Neuronal stem cell (in vitro differentiated cells): ENCODE measurements at regions not wholly inside any gene's neighbourhood (a gene's known extent, or its start where the extent isn't known, plus 50 kb on each side); places are given as distances from the start of the nearest gene placed in this dataset.

Experiments
- DNase-seq: peaks from one replicate; pipeline ENCODE4 v3.0.0-alpha.2; 2013; ENCODE audit warnings: low spot score
- H2AFZ ChIP-seq: one replicate; pipeline ENCODE4 v1.6.1; 2013; ENCODE audit warnings: mild to moderate bottlenecking, low read length, inconsistent platforms
- H2AK5ac ChIP-seq: 2 replicates; pipeline ENCODE4 v1.6.1; 2013; ENCODE audit warnings: low read depth, mild to moderate bottlenecking, inconsistent platforms, low read length, moderate library complexity, mixed read lengths
- H2BK120ac ChIP-seq: 2 replicates; pipeline ENCODE4 v1.6.1; 2013; ENCODE audit warnings: low read depth, mild to moderate bottlenecking, inconsistent platforms, low read length, moderate library complexity, mixed read lengths
- H2BK12ac ChIP-seq: one replicate; pipeline ENCODE4 v1.6.1; 2013; ENCODE audit warnings: low read length, inconsistent platforms
- H2BK15ac ChIP-seq: 2 replicates; pipeline ENCODE4 v1.6.1; 2013; ENCODE audit warnings: mild to moderate bottlenecking, low read length, inconsistent platforms, mixed read lengths
- H2BK5ac ChIP-seq: one replicate; pipeline ENCODE4 v1.6.1; 2013; ENCODE audit warnings: inconsistent platforms, mild to moderate bottlenecking, low read length, moderate library complexity
- H3K14ac ChIP-seq: one replicate; pipeline ENCODE4 v1.6.1; 2013; ENCODE audit warnings: low read length, inconsistent platforms
- H3K18ac ChIP-seq: 2 replicates; pipeline ENCODE4 v1.6.1; 2013; ENCODE audit warnings: low read length, inconsistent platforms
- H3K23ac ChIP-seq: 2 replicates; pipeline ENCODE4 v1.6.1; 2013; ENCODE audit warnings: low read depth, mild to moderate bottlenecking, mixed read lengths, low read length, inconsistent platforms; ENCODE audit not compliant: poor library complexity
- H3K27ac ChIP-seq: replicated peaks from 3 replicates; pipeline ENCODE4 v1.5.1; 2013; ENCODE audit warnings: low read length, inconsistent platforms
- H3K27me3 ChIP-seq, 3 experiments: 2 replicates each; pipeline ENCODE4 v1.6.1; 2013; ENCODE audit warnings: low read length in 3 of 3, mild to moderate bottlenecking in 2 of 3, inconsistent platforms in 1 of 3, low read depth in 1 of 3, mixed read lengths in 1 of 3, moderate library complexity in 1 of 3; ENCODE audit not compliant: control insufficient read depth in 3 of 3, insufficient read depth in 3 of 3
- H3K36me3 ChIP-seq, 2 donors: replicated peaks in 1 of 2; 2 replicates each; pipeline ENCODE4 v1.6.1; 2013; ENCODE audit warnings: low read length in 2 of 2; ENCODE audit not compliant: control insufficient read depth in 2 of 2, insufficient read depth in 2 of 2
- H3K4ac ChIP-seq: 2 replicates; pipeline ENCODE4 v1.6.1; 2013; ENCODE audit warnings: inconsistent platforms, mild to moderate bottlenecking, low read length, moderate library complexity
- H3K4me1 ChIP-seq, 2 donors: 1 replicate in 1 of 2; 2 replicates in 1 of 2; pipeline ENCODE4 v1.6.1; 2013; ENCODE audit warnings: low read length in 2 of 2, low read depth in 1 of 2; ENCODE audit not compliant: control insufficient read depth in 2 of 2, insufficient read depth in 1 of 2
- H3K4me2 ChIP-seq: one replicate; pipeline ENCODE4 v1.6.1; 2013; ENCODE audit warnings: mild to moderate bottlenecking, low read length, inconsistent platforms; ENCODE audit not compliant: insufficient read depth, poor library complexity, severe bottlenecking
- H3K4me3 ChIP-seq, 2 donors: 2 replicates each; pipeline ENCODE4 v1.5.1; 2013; ENCODE audit warnings: low read length in 2 of 2, mild to moderate bottlenecking in 2 of 2, inconsistent platforms in 1 of 2, moderate library complexity in 1 of 2
- H3K79me1 ChIP-seq: one replicate; pipeline ENCODE4 v1.6.1; 2013; ENCODE audit warnings: low read depth, mild to moderate bottlenecking, inconsistent platforms, low read length, moderate library complexity
- H3K9ac ChIP-seq: one replicate; pipeline ENCODE4 v1.6.1; 2013; ENCODE audit warnings: mild to moderate bottlenecking, low read depth, low read length, inconsistent platforms; ENCODE audit not compliant: poor library complexity
- H3K9me3 ChIP-seq, 2 donors: replicated peaks in 1 of 2; 2 replicates each; pipeline versions ENCODE3 to v1.6.1; 2013; ENCODE audit warnings: low read length in 2 of 2, mild to moderate bottlenecking in 2 of 2, inconsistent platforms in 1 of 2, low read depth in 1 of 2, mixed read lengths in 1 of 2, moderate library complexity in 1 of 2; ENCODE audit not compliant: control insufficient read depth in 2 of 2, insufficient read depth in 1 of 2
- H4K8ac ChIP-seq: one replicate; pipeline ENCODE4 v1.6.1; 2013; ENCODE audit warnings: low read depth, mild to moderate bottlenecking, inconsistent platforms, low read length, moderate library complexity
- H4K91ac ChIP-seq: one replicate; pipeline ENCODE4 v1.6.1; 2013; ENCODE audit warnings: low read length, low read depth, mild to moderate bottlenecking, inconsistent platforms; ENCODE audit not compliant: poor library complexity
- WGBS, 2 donors: extraction: QIAGEN DNeasy Blood & Tissue Kit; methylation state at CpG; one replicate each; pipeline ENCODE4 v1.1.7; 2013; ENCODE audit warnings: missing lambda C conversion rate in 2 of 2, mixed read lengths in 1 of 2; ENCODE audit not compliant: insufficient read length in 2 of 2, insufficient replicate concordance in 1 of 2; ENCODE audit errors: extremely low coverage in 2 of 2; 5-methylcytosine and 5-hydroxymethylcytosine counted together

GRCh38 chr2:113838744-113839444 is 51.0 kb upstream of the ACTR3 start:
- no peak overlapping the region for H3K9ac ChIP-seq
- no peaks in the 10 kb centered on the region for H3K4me1 ChIP-seq
- no peaks in the 10 kb centered on the region for H3K79me1 ChIP-seq
- no peak overlapping the region for H4K91ac ChIP-seq
- no peak overlapping the region for H4K8ac ChIP-seq
- H2AK5ac ChIP-seq: no peak overlapping the region
- no peak overlapping the region for H3K4me2 ChIP-seq
- H3K4me3 ChIP-seq: no peak overlapping the region
- H3K23ac ChIP-seq: no peak overlapping the region
- no peaks in the 10 kb centered on the region for H3K9me3 ChIP-seq
- H2BK15ac ChIP-seq: no peak overlapping the region
- H3K27me3 ChIP-seq: no peaks in the 10 kb centered on the region
- WGBS, 2 donors: no CpG with 5 or more reads among the region's 3 CpGs
- H3K14ac ChIP-seq: no peak overlapping the region
- H3K4ac ChIP-seq: no peak overlapping the region
- no peak overlapping the region for H3K18ac ChIP-seq
- no peak overlapping the region for H2AFZ ChIP-seq
- H3K27ac ChIP-seq: no peak overlapping the region
- no peak overlapping the region for H2BK120ac ChIP-seq
- DNase-seq: no peak
- no peaks in the 10 kb centered on the region for H3K36me3 ChIP-seq
- no peak overlapping the region for H2BK5ac ChIP-seq
- H2BK12ac ChIP-seq: no peak overlapping the region

- H3K14ac ChIP-seq: no peak overlapping the region
- H3K4me1 ChIP-seq: no peaks in the 10 kb centered on the region
- no peak overlapping the region for H3K4me3 ChIP-seq
- DNase-seq: no peak
- no CpG with 5 or more reads among the region's 2 CpGs for WGBS, 2 donors
- no peak overlapping the region for H4K8ac ChIP-seq
- no peaks in the 10 kb centered on the region for H3K9me3 ChIP-seq
- no peaks in the 10 kb centered on the region for H3K27me3 ChIP-seq
- H2BK5ac ChIP-seq: no peak overlapping the region
- H2BK12ac ChIP-seq: no peak overlapping the region
- no peak overlapping the region for H2AK5ac ChIP-seq
- no peak overlapping the region for H4K91ac ChIP-seq
- no peak overlapping the region for H2BK120ac ChIP-seq
- H2AFZ ChIP-seq: no peak overlapping the region
- H3K79me1 ChIP-seq: no peaks in the 10 kb centered on the region
- H3K27ac ChIP-seq: no peak overlapping the region
- no peak overlapping the region for H3K4me2 ChIP-seq
- no peak overlapping the region for H3K23ac ChIP-seq
- no peak overlapping the region for H3K18ac ChIP-seq
- H3K36me3 ChIP-seq: no peaks in the 10 kb centered on the region
- no peak overlapping the region for H2BK15ac ChIP-seq
- no peak overlapping the region for H3K9ac ChIP-seq
- H3K4ac ChIP-seq: no peak overlapping the region
These were observed 51.6 kb upstream of the ACTR3 start for GRCh38 chr2:113838277-113838676.

- no peak overlapping the region for H2BK5ac ChIP-seq
- no peak overlapping the region for H2BK120ac ChIP-seq
- no peak overlapping the region for H2BK12ac ChIP-seq
- H3K27me3 ChIP-seq: no peaks in the 10 kb centered on the region
- no CpG with 5 or more reads among the region's 11 CpGs for WGBS, 2 donors
- H2AFZ ChIP-seq: no peak overlapping the region
- H3K79me1 ChIP-seq: no peaks in the 10 kb centered on the region
- no peak overlapping the region for H3K27ac ChIP-seq
- H3K4me2 ChIP-seq: no peak overlapping the region
- peaks cover 0 to 2% of the 10 kb centered on the region in 2 donors for H3K4me1 ChIP-seq
- no peak overlapping the region for H2AK5ac ChIP-seq
- H3K9me3 ChIP-seq: no peaks in the 10 kb centered on the region
- no peak for DNase-seq
- H4K91ac ChIP-seq: no peak overlapping the region
- no peak overlapping the region for H3K4ac ChIP-seq
- H3K9ac ChIP-seq: no peak overlapping the region
- H4K8ac ChIP-seq: no peak overlapping the region
- H3K14ac ChIP-seq: no peak overlapping the region
- H3K23ac ChIP-seq: no peak overlapping the region
- no peak overlapping the region for H3K4me3 ChIP-seq
- no peak overlapping the region for H3K18ac ChIP-seq
- no peaks in the 10 kb centered on the region for H3K36me3 ChIP-seq
- no peak overlapping the region for H2BK15ac ChIP-seq
These were observed 55.7 kb upstream of the ACTR3 start for GRCh38 chr2:113834051-113834730.

GRCh38 chr2:113832795-113833290 is 57.0 kb upstream of the ACTR3 start:
- Histone ChIP-seq H2BK5ac (no peak overlapping the region), H3K27me3 (no peaks in the 10 kb centered on the region), H2AFZ (no peak overlapping the region), H3K4me1 (peaks cover 0 to 2% of the 10 kb centered on the region in 2 donors), H3K27ac (no peak overlapping the region), H3K79me1 (no peaks in the 10 kb centered on the region), H3K14ac (no peak overlapping the region), H3K4ac (no peak overlapping the region), H2BK15ac (no peak overlapping the region), H3K4me3 (no peak overlapping the region), H3K4me2 (no peak overlapping the region), H3K9ac (no peak overlapping the region), H4K8ac (no peak overlapping the region), H2AK5ac (no peak overlapping the region), H4K91ac (no peak overlapping the region), H3K36me3 (no peaks in the 10 kb centered on the region), H2BK12ac (no peak overlapping the region), H3K23ac (no peak overlapping the region), H3K9me3 (no peaks in the 10 kb centered on the region), H2BK120ac (no peak overlapping the region), H3K18ac (no peak overlapping the region)
- no peak for DNase-seq
- WGBS, 2 donors: no CpG with 5 or more reads among the region's 4 CpGs
